GM18508 (cell line): ENCODE measurements at regions not wholly inside any gene's neighbourhood (a gene's known extent, or its start where the extent isn't known, plus 50 kb on each side); places are given as distances from the start of the nearest gene placed in this dataset.
"Not testable (repeated sequence)": the region's sequence is repeated elsewhere in the genome, so short reads cannot be mapped to it uniquely, and the experiment has no call there.

Source experiments
- ATAC-seq: cut with Tn5 transposase; IDR thresholded peaks from one replicate; pipeline ENCODE4 v1.9.1; 2021; ENCODE audit warnings: moderate number of reproducible peaks; ENCODE audit not compliant: insufficient read depth, unreplicated experiment

DNA sequence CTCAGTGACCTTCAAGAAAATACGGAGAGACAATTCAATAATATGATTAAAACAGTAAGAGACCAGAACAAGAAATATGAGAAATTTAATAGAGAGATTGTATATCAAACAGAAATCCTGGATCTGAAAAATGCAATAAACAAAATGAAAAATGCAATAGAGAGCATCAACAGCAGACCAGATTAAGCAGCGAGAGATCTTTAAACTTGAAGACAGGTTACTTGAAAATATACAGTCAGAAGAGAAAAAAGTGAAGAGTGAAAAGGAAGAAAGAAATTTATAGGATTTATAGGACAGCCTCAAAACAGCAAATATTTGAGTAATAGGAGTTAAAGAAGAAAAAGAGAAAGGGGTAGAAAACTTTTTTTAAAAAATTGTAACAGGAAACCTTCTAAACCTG is 813.9 kb upstream of the GRM7 start:
- ATAC-seq, result no peak

DNA sequence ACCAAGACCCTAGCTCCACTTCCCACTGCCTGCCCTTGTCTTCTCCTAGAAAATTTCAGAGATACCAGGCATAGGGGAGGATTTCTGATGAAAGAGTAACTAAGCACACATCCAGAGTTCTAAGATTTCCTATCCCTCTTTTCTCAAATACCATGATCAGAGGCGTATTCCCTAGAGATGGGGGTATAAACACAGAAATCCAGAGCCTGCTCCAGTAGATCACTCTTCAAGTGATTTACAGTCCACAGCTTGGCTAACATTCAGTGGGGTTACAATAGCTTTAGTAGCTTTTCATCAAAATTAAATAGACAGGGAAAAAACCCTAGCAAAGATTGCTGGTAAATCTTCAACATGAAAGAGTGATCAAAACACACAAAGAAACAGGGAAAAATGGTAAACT is 800.7 kb upstream of the GRM7 start:
- ATAC-seq, result no peak

DNA sequence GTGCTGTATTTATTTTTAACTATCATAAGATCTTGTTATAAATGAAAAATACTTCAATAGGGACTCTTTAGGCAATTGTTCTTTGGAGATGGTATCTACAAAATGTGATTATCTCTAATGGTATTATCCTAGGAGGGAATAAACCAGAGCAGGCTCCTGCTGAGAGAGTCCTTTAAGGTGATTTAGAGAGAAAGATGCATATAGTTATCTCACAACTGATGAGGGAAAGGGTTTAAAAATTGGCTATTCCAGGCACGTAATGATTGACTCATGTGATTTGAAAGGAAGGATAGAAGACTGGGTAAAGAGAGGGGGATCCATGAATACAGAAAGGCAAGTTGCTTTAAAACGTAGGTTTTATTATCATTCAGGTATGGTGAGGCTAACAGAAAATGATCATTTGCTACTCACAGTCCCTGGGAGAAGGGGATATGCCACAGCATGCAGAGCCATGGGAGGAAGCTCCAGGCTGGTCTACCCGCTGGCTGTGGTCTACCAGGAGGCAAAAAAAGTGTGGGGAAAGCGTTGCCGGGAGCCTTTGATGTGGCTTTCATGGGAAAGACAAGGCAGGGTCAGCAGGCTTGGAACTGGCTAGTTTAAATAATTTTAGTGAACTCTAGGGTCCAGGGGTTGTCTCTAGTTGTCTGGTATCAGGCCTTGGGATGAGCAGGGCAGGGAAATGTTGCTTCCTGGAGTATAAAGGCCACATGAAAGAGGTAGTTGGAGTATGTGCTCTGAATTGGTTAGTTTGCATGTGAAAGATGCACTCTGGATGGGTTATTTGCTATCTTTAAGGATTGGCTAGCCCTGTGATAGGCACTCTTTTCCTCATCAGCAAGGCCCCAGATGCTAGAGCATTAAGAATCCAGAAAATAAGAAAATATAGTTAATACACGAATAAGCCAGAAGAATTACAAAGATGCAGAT is 798.4 kb upstream of the GRM7 start:
- ATAC-seq, result no peak

DNA sequence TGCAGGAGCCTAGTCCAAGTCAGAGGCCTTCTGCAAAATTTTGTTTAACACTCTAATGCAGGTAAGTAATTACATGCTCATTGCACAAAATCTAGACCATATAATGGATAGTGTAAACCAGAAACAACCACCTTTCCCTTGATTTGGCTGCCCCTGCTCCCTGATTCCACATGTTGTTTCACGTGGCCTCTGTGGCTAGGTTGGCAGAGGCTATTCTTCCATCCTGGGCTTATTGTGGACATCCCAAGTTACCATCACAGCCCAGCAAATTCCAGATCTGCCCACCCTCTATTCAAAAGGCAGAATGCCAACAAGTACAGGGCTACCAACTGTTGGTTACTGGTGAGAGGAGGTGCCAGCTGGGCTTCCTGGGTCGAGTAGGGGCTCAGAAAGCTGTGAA is 794.5 kb upstream of the GRM7 start:
- no peak for ATAC-seq

DNA sequence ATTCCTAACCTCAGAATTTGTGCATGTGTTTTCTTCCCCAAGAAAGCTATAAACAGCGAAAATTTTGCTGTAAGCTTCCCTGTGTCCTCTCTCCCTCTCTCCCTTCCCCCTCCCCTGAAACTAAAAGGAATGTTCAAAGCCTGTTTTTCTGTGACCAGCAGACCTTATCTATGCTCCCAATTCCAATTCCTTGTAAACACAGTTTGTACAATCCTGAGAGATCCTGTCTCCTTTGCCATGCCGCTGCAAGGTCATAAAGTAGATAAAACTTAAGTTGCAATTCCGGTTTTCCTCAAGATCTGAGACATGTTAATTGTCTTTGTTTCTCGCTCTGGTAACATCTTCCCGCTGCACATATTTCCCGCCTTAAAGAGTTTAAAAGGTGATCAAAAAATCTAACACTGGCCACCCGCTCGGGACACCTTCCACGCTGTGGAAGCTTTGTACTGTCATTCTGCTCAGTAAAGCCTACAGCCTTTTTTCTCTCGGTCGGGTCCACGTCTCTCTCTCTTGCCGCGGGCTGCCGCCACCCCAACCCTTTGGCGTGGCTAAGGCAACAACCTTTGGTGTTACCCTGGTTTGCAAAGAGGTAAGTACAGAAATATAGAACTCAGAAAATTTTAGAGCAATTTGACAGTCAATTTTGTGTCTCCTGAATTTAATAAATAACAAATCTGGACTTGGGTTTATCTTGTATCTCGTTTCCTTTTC is 793.9 kb upstream of the GRM7 start:
- not testable (repeated sequence) for ATAC-seq

DNA sequence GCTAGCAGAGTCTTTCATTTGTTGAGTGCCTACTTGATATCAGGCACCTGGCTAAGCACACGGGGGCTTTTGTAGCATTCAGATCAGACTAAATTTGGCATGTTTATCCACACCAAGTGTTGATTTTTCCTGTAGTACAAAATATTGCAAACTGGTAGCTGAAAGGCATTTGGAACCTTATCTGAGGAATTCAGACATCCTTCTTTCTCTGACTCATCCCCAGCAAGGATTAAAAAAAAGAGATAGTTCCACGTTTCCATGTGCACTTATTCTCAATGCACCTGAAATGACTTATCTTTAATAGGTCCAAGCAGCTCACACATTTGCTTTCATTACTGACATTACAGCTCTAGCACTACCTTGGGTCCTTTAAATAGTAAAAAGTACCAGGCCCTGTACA is 786.0 kb upstream of the GRM7 start:
- ATAC-seq, result no peak

DNA sequence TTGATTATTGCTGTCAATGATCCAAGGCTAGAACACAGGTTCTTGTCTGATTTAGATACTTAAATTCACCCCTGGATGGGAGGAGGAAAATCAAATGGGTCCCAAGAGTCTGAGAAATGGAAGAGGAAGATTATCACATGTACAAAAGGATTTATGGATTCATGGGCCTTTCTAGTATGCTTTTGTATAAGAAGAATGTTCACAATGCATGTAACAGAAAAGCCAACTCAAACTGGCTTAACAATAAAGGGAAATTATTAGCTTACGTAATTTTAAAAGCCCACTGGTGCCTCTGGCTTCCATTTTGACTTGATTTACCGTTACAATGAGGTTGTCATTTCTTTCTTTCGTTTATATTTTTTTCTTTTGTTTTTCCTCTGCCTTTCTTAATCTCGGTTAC is 782.5 kb upstream of the GRM7 start:
- no peak for ATAC-seq

DNA sequence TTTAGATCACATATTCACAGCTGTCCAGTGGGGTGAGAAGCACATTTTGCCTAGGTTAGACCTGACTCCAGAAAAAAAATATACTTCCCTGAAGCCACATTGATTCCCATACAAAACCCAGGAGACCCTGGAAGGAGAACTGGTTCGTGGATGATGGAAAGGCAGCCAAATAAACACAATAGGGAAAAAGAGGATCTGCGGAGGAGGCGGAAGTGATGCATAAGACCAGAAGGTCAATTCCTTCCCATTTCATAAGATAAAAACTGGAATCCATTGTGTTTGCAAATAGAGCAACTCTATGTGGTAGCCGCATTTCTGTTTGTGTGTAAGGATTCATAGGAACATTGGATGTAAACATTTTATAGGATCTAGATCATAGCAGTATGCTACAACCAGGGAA is 781.9 kb upstream of the GRM7 start:
- no peak for ATAC-seq

DNA sequence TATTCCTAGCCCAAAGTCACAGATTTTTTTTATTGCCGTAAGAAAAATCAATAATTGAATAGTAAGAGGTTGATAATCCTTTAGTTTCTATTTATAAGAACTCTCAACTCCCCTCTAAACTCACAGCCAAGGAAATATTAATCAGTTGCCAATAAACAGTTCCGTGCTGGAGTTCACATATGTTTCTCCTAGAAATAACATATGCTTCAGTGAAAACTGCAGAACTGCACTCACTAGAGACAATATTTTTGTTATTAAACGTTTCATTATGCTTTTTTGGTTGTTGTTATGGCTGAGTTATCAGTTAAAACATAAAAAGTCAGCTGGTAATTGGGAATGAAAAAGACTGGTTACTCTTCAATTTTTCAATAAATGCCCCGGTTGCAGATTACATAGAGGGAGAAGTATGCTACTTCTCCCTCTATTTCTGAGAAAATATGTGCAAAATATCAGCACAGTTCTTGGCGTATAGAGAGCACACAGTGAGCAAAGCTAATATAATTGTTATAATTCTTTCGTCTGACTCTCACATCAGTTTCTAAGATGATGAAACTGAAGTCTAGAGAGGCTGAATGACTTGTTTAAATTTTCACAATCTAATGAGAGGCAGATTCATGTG is 781.2 kb upstream of the GRM7 start:
- no peak for ATAC-seq

DNA sequence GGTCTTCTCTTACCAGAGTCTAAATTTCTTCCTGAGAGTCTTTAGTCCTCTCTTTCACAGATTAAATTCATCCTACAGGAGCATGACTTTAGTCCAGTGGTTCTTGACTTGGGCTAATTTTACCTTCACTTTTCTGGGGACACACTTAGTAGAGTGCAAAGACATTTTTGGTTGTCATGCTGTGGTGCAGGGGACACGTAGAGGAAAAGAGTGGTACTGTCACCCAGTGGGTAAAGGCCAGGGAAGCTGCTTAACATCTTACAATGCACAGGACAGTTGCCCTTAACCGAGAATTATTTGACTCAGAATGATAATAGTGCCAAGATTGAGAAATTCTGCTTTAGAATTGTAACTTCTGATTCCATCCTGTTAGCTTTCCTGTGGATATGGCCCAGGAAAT is 772.5 kb upstream of the GRM7 start:
- no peak for ATAC-seq

DNA sequence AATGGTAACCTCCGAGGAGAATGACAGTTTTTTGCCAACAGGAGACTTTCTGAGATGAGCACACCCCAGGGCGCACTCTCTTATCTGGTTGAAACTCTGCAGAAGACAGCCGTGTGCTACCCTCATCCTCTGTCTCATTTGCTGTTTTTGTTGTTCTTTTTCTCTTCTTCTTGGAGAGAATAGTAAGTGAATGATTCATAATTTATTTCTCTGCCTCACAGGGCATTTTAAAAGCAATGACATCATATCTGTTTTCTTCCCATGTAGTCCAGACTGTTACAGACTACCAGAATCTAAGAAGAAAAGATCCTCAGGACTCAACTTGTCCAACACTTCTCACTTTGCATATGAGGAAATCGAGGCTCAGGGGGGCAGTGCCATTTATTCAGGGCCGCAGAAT is 771.1 kb upstream of the GRM7 start:
- no peak for ATAC-seq

DNA sequence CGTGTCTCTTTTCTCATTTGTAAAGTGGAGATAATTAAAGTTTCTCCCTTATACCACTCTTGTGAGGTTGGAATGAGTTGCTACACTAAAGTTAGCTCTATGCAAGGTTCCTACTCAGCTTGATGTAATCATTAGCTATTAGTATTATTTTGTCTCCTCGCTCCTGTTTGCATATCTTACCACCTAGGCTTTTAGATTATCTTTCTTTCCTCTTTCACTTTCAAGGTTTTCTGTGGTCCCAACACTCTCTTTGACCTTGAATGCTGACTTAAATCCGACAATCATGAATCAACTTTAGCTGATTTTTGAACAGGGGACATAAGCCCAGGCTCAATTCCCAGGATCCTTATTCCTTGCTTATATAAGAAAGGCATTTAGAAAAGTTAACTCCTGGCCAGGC is 769.7 kb upstream of the GRM7 start:
- no peak for ATAC-seq

DNA sequence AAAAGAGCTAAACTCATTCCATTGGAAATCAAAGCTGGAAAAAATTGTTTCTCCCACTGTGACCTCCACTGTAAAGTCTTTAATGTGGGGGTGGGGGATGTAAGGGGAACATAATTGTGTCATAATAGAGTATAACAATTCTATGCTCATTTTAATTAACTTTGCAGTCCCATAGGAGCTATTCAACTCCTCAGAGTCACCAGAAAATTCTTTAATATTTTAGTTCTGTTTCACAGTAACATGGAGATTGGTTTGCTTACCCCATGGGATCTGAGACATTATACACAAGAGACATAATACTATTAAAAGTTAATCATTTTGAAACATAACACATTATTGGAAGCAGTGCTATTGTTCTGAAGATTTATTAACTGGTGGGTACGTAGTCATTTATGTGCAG is 765.9 kb upstream of the GRM7 start:
- no peak for ATAC-seq

DNA sequence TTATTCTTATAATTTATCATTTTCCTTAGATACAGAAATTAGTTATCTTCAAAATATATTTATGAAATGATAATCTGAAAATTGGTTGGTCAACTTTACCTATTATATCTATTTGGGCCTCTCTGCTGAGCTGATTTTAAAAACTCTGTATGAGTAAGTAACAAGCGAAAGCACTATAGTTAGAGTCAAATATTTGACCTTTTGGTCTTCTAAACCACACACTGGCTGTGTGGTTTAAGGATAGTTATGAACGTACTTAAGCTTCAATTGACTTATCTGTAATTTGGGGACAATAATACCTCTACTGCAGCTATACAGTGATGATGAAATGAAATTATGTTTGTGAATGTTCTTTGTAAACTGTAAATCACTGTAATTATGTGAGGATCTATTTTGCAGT is 763.9 kb upstream of the GRM7 start:
- ATAC-seq, result no peak

DNA sequence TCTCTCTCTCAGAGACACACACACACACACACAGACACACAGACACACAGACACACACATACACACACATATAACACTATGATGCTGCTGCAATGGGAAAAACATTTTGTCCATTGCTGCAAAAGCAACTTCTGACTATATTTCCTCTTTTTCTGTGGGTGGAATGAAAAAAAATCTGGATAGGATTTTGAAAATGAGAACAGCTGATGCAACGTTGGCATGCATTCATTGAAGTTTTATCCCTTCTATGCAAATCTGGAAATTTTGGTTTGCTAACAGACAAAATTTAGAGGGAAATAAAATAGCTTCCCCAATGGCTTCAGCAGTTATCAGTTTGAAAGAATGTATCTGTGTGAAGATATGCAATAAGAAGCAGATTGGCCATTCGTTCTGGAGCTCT is 763.4 kb upstream of the GRM7 start:
- ATAC-seq, result no peak

DNA sequence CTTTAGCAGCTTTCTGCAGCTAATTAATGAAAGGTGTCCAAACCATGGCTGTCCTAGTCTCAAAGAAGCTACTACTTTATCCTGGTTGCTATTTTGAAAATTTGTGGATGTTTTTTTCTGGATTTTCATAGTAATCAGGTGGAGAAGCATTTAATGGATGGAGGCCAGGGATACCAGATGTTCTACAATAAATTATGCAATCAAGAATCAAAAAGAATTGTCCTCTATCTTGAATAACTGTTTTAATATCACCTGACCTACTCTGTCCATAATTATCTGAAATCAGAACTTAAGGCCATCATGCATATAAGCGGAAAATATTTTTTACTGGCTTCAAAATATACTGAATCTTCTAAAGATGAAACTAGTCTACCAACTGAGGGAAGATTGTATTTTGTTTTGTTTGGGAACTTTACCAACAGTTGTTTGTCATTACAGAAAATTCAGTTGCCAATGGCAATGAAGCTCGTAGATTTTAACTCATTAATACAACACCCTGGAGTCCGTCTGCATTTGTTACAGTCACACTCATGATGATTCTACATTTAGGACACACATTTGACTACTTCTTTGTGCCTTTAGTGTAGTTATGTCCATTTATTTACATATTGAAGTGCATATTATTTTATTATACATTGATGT is 762.3 kb upstream of the GRM7 start:
- no peak for ATAC-seq

DNA sequence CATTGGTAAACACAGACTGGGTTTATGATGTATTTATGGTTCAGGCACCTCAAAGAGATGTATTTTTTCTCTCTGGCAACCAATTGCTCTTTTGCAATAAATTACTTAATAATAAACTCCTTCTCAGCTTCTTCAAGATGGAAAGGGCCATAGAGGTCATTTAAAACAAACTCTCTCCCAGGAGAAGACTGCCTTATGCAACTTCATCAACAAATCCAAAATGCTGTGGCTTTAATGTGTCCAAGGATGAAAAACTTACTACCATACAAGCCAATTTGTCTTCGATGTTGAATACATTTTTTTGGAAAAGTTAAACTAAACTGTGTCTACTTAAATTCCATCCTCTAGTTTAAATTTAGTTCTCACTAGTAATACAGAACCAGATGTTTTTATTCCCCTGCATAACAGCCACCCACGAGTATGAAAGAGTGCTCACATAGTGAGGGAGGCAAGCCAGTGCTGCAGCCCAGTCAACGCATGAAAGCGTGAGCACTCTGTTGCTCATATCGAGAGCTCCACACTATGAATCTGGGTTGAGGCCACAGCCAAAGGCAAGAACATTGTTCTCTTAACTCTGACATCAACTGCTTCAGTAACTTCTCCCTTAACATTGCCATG is 761.3 kb upstream of the GRM7 start:
- ATAC-seq, result no peak

DNA sequence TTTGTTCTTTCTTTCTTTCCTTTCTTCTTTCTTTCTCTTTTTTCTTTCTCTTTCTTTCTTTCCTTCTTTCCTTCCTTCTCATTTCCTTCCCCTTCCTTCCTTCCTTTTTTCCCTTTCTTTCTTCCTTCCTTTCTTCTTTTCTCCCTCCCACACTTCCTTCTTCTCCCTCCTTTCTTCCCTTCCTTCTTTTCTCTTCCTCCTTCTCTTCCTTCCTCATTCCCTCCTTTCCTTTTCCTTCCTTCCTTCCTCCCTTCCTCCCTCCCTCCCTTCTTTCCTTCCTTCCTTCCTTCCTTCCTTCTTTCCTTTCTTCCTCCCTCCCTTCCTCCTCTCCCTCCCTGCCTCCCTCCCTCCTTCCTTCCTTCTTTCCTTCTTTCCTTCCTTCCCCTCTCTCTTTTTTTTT is 755.7 kb upstream of the GRM7 start:
- no peak for ATAC-seq

DNA sequence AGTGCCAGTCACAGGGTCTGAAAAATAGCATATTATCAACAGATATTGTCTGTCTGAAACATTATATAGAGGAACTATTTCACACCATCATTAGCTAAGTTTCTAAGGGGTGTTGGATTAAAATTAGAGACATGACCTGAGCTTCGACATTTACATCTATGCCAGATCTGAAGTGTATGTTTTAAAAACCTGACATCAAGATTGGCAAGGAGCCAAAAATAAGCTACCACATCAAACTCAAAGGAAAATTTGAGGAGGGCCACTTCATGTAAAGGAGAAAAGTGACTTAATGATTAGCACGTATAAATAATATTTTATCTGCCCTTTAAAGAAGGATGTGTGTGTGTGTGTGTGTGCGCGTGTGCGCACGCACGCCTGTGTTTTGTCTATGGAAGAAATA is 752.0 kb upstream of the GRM7 start:
- no peak for ATAC-seq

DNA sequence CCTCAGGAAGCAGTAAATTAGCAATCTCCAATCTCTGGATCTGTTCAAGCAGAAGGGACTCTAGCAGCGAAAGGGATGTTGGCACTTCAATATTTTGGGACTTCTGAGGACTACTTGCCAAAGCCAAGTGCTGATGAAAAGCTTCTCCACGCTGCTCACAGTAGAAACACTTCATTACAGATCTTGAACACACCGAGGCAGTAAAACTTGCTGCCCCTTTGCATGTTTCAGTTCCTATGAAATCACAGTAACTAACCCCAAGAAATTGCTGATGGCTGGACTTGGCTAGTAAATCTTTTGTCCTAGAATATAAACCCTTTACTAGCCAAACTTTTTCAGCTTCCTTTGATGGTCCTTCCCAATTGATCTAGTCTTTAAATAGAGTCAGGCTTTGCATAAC is 750.5 kb upstream of the GRM7 start:
- ATAC-seq, result no peak

DNA sequence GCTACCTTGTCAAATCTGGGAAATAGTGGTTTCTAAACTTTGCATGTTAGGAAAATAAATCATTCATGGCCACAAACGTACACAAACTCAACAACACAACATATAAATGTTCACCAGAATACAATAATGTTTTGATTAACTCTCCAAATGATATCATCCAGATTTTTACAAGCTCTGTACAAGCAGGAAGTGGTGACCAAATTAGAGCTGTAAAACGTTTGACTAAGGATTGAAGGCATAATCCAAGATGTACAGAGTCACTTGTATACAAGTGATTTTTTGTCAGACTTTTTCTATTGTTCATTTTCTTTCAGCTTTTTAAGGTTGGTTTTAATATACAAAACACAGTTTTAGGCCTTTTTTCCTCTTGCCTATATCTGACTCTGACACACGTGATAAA is 748.4 kb upstream of the GRM7 start:
- no peak for ATAC-seq
